OCI-LY3 (cell line): ENCODE measurements at regions not wholly inside any gene's neighbourhood (a gene's known extent, or its start where the extent isn't known, plus 50 kb on each side); places are given as distances from the start of the nearest gene placed in this dataset.

Source experiments
- H2AFZ ChIP-seq: fragments of 200-600, 300-600 bp; shearing (Covaris generic); 2 replicates; pipeline ENCODE4 v1.6.0; 2014; ENCODE audit warnings: antibody characterized with exemption, low read depth, low read length
- H3K27ac ChIP-seq: fragments of 200-600, 300-600 bp; sonication (generic); 2 replicates; pipeline ENCODE4 v1.5.1; 2014; ENCODE audit warnings: mild to moderate bottlenecking, low read length, moderate library complexity, mixed read lengths
- H3K27me3 ChIP-seq: fragments of 200-600, 300-600 bp; sonication (generic); 2 replicates; pipeline ENCODE4 v1.6.1; 2014; ENCODE audit warnings: low read depth, low read length, mixed read lengths
- H3K36me3 ChIP-seq: fragments of 200-600, 300-600 bp; sonication (generic); replicated peaks from 2 replicates; pipeline ENCODE3; 2014; ENCODE audit warnings: low read depth, low read length, mixed read lengths
- H3K4me1 ChIP-seq: fragments of 300-600, 200-600 bp; sonication (generic); 2 replicates; pipeline ENCODE4 v1.6.1; 2014; ENCODE audit warnings: low read length, mixed read lengths
- H3K4me2 ChIP-seq: fragments of 200-600, 300-600 bp; sonication (generic); 2 replicates; pipeline ENCODE4 v1.6.1; 2014; ENCODE audit warnings: low read length, mixed read lengths
- H3K4me3 ChIP-seq: fragments of 300-600, 200-600 bp; sonication (generic); 2 replicates; pipeline ENCODE4 v1.5.1; 2014; ENCODE audit warnings: antibody characterized with exemption, mild to moderate bottlenecking, low read length, moderate library complexity
- H3K79me2 ChIP-seq: fragments of 300-600, 200-600 bp; shearing (Covaris generic); 2 replicates; pipeline ENCODE4 v1.6.1; 2014; ENCODE audit warnings: mild to moderate bottlenecking, low read length, mixed read lengths
- H3K9ac ChIP-seq: fragments of 300-600, 200-600 bp; shearing (Covaris generic); 2 replicates; pipeline ENCODE4 v1.6.0; 2014; ENCODE audit warnings: mild to moderate bottlenecking, low read length, moderate library complexity
- H3K9me3 ChIP-seq: fragments of 200-600, 300-600 bp; shearing (Covaris generic); 2 replicates; pipeline ENCODE4 v1.6.1; 2014; ENCODE audit warnings: low read length, mixed read lengths; ENCODE audit not compliant: insufficient read depth
- H4K20me1 ChIP-seq: fragments of 200-600, 300-600 bp; sonication (generic); 2 replicates; pipeline ENCODE4 v1.6.1; 2016; ENCODE audit warnings: low read length, mixed read lengths; ENCODE audit not compliant: insufficient read depth
- EZH2phosphoT487 ChIP-seq: fragments of 200-600 bp; shearing (Covaris generic); IDR thresholded peaks from 2 replicates; pipeline ENCODE4 v1.6.1; 2018; ENCODE audit warnings: antibody characterized with exemption, mixed run types, low read depth
- TF ChIP-seq, protein P1 (sequence below): fragments of 200-600, 300-600 bp; sonication (generic); IDR thresholded peaks from 2 replicates; pipeline ENCODE4 v1.5.1; 2014; ENCODE audit warnings: antibody characterized with exemption, low read length, low read depth

- H3K4me1 ChIP-seq, result peaks cover 13% of the 10 kb centered on the region
Observed at GRCh38 chr1:177820213-177820612, 149.6 kb downstream of the SEC16B start.

DNA sequence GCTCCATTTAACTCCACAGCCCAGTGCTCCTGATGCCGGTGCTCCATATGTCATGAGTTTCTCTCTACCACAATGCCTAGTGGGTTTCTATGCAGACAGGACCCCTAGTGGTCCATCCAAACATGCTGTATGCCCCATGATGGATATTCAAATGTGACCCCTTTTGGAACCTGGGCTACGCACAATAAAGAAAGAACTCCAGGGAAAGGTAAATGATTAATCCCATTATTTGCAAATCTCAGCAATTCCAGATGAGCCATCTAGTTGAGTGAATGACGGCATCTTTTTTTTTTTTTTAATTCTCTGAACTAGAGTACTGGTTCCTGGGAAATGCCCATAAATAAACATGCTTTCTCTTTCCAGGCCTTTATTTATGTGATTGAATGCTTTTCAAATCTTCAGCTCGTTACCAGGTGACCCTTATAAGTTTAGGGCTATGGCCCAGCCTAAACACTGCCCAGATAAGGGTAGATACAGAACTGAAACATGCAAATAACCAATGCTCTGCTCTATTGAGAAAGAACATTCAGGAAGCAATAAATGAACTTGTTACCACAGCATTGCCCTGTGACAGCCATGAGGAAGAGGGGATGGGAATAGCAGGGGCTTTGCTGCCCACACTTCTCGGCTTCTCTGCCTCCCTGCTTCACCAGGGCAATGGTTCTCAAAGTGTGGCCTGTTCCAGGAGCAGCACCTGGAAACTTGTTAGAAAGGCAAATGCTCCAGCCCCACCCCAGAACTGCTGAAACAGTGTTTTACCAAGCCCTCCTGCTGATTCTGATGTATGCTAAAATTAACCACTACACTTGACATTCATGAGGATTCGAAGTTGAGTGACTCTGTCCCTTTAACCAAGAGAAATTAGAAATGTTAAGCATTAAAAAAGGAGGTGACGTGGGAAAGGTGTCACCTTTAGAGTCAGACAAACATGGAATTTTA is 151.7 kb downstream of the SEC16B start:
- peak overlapping the region; percentile 40 for H3K4me2 ChIP-seq
- H3K79me2 ChIP-seq, result no peaks in the 10 kb centered on the region
- no peak for TF ChIP-seq EZH2phosphoT487
- TF ChIP-seq, protein P1, sequence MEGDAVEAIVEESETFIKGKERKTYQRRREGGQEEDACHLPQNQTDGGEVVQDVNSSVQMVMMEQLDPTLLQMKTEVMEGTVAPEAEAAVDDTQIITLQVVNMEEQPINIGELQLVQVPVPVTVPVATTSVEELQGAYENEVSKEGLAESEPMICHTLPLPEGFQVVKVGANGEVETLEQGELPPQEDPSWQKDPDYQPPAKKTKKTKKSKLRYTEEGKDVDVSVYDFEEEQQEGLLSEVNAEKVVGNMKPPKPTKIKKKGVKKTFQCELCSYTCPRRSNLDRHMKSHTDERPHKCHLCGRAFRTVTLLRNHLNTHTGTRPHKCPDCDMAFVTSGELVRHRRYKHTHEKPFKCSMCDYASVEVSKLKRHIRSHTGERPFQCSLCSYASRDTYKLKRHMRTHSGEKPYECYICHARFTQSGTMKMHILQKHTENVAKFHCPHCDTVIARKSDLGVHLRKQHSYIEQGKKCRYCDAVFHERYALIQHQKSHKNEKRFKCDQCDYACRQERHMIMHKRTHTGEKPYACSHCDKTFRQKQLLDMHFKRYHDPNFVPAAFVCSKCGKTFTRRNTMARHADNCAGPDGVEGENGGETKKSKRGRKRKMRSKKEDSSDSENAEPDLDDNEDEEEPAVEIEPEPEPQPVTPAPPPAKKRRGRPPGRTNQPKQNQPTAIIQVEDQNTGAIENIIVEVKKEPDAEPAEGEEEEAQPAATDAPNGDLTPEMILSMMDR, result peak; percentile 14; the same call in 1 of the 2 replicates
- H3K4me3 ChIP-seq, result 0 out of 2 replicates have a peak overlapping the region, but pooled peaks have one; percentile 2
- no peak overlapping the region for H3K27ac ChIP-seq
- no peak overlapping the region for H3K9ac ChIP-seq
- H3K36me3 ChIP-seq, result no peaks in the 10 kb centered on the region
- H3K9me3 ChIP-seq, result no peaks in the 10 kb centered on the region
- no peaks in the 10 kb centered on the region for H4K20me1 ChIP-seq
- H3K27me3 ChIP-seq, result peaks cover 37% of the 10 kb centered on the region
- H3K4me1 ChIP-seq, result peaks cover 13% of the 10 kb centered on the region
- H2AFZ ChIP-seq, result no peak overlapping the region

More at GRCh38 chr1:177820213-177820612, 149.6 kb downstream of the SEC16B start:
- no peak for TF ChIP-seq EZH2phosphoT487
- TF ChIP-seq, protein P1, result no peak
- H3K4me3 ChIP-seq, result no peak overlapping the region
- no peaks in the 10 kb centered on the region for H3K79me2 ChIP-seq
- peaks cover 56% of the 10 kb centered on the region for H3K27me3 ChIP-seq
- H4K20me1 ChIP-seq, result no peaks in the 10 kb centered on the region
- H3K9ac ChIP-seq, result no peak overlapping the region
- H3K27ac ChIP-seq, result no peak overlapping the region
- H3K9me3 ChIP-seq, result no peaks in the 10 kb centered on the region
- H3K36me3 ChIP-seq, result no peaks in the 10 kb centered on the region
- no peak overlapping the region for H3K4me2 ChIP-seq
- H2AFZ ChIP-seq, result no peak overlapping the region

GRCh38 chr1:177812650-177813049 is 157.2 kb downstream of the SEC16B start:
- TF ChIP-seq, protein P1, result no peak
- TF ChIP-seq EZH2phosphoT487, result no peak
- no peak overlapping the region for H3K9ac ChIP-seq

GRCh38 chr1:177812144-177812543 is 157.7 kb downstream of the SEC16B start:
- Histone ChIP-seq H2AFZ (no peak overlapping the region), H3K27me3 (peaks cover 6% of the 10 kb centered on the region; the same call in 1 of the 2 replicates), H3K27ac (no peak overlapping the region), H3K4me1 (peaks cover 10% of the 10 kb centered on the region), H4K20me1 (no peaks in the 10 kb centered on the region), H3K4me3 (no peak overlapping the region), H3K9ac (no peak overlapping the region), H3K9me3 (no peaks in the 10 kb centered on the region), H3K36me3 (no peaks in the 10 kb centered on the region), H3K4me2 (no peak overlapping the region), H3K79me2 (no peaks in the 10 kb centered on the region)
- TF ChIP-seq, protein P1, result no peak
- no peak for TF ChIP-seq EZH2phosphoT487

More at GRCh38 chr1:177812650-177813049, 157.2 kb downstream of the SEC16B start:
- H3K27ac ChIP-seq, result no peak overlapping the region
- no peak overlapping the region for H2AFZ ChIP-seq
- no peak overlapping the region for H3K4me3 ChIP-seq
- H3K4me1 ChIP-seq, result peaks cover 10% of the 10 kb centered on the region
- H3K27me3 ChIP-seq, result peaks cover 6% of the 10 kb centered on the region; the same call in 1 of the 2 replicates
- H3K4me2 ChIP-seq, result no peak overlapping the region
- H3K9me3 ChIP-seq, result no peaks in the 10 kb centered on the region
- no peaks in the 10 kb centered on the region for H3K79me2 ChIP-seq
- no peaks in the 10 kb centered on the region for H3K36me3 ChIP-seq
- no peaks in the 10 kb centered on the region for H4K20me1 ChIP-seq
